HepG2 (cell line): ENCODE measurements at regions not wholly inside any gene's neighbourhood (a gene's known extent, or its start where the extent isn't known, plus 50 kb on each side); places are given as distances from the start of the nearest gene placed in this dataset.

Experiments used
- ATAC-seq: fragments of 200-7000 bp; cut with Tn5 transposase; 3 replicates; pipeline ENCODE4 v1.9.1; 2020; ENCODE audit warnings: mild to moderate bottlenecking, moderate library complexity
- BruUV-seq: library from RNA; stranded (reverse); fragments of 400-500 nt; replicated peaks from 2 replicates; lab custom pipeline; 2021; lab: Mats Ljungman, UMichigan
- CTCF ChIA-PET: fragments of 300-600 bp; formaldehyde crosslinking; extraction: SDS; loops from one replicate; lab custom pipeline; 2021; ENCODE audit warnings: low total read pairs, inconsistent platforms, low intra/inter-chr PET ratio; lab: Yijun Ruan, JAX
- POLR2A ChIA-PET: fragments of 350-600 bp; sonication (Branson Sonifier 250); formaldehyde crosslinking; loops from one replicate; lab custom pipeline; 2020; ENCODE audit warnings: antibody characterized with exemption, inconsistent platforms; lab: Yijun Ruan, JAX
- DNase-seq: peaks from one replicate; pipeline ENCODE4 v3.0.0-alpha.2; 2015; ENCODE audit warnings: low spot score
- FAIRE-seq: peaks from 3 replicates; lab custom pipeline; 2011; peaks lifted over from hg19 to GRCh38; lab: Jason Lieb, UNC
- H2AFZ ChIP-seq: one replicate; pipeline ENCODE4 v1.6.1; 2011; ENCODE audit warnings: low read length, inconsistent platforms
- H3K27ac ChIP-seq: fragments of 300-600 bp; 3 replicates; pipeline ENCODE4 v1.8.0; 2011; ENCODE audit warnings: mixed run types, mild to moderate bottlenecking, mixed read lengths, low read length, inconsistent platforms; ENCODE audit not compliant: insufficient read depth; ENCODE audit errors: extremely low read length
- H3K27me3 ChIP-seq, 2 experiments: fragments of 200-600 bp in 1 of 2; 2 replicates in 1 of 2; 3 replicates in 1 of 2; pipeline versions ENCODE4 v1.6.0 to v1.8.0; 2011; ENCODE audit warnings: low read length in 2 of 2, mild to moderate bottlenecking in 2 of 2, moderate library complexity in 2 of 2, inconsistent platforms in 1 of 2; ENCODE audit not compliant: insufficient read depth in 2 of 2, control insufficient read depth in 1 of 2
- H3K36me3 ChIP-seq, 2 experiments: fragments of 200-600 bp in 1 of 2; replicated peaks in 1 of 2; 2 replicates in 1 of 2; 3 replicates in 1 of 2; pipeline versions ENCODE4 v1.5.1 to v1.8.0; 2011; ENCODE audit warnings: low read length in 2 of 2, inconsistent platforms in 1 of 2; ENCODE audit not compliant: insufficient read depth in 2 of 2, control insufficient read depth in 1 of 2
- H3K4me1 ChIP-seq: 2 replicates; pipeline ENCODE4 v1.5.1; 2012; ENCODE audit warnings: low read length, inconsistent platforms; ENCODE audit not compliant: insufficient read depth
- H3K4me2 ChIP-seq: 2 replicates; pipeline ENCODE4 v1.6.0; 2011; ENCODE audit warnings: low read depth, low read length, inconsistent platforms
- H3K4me3 ChIP-seq, 3 experiments: fragments of 200-600 bp in 1 of 3; sonication (generic), shearing (Covaris generic) in 1 of 3; replicated peaks in 1 of 3; 2 replicates each; pipeline ENCODE4 v1.5.1; 2011 to 2016; ENCODE audit warnings: low read length in 3 of 3, inconsistent platforms in 2 of 3, low read depth in 2 of 3, mild to moderate bottlenecking in 2 of 3, control low read depth in 1 of 3, mixed read lengths in 1 of 3; ENCODE audit not compliant: insufficient read depth in 1 of 3
- H3K79me2 ChIP-seq: one replicate; pipeline ENCODE4 v1.6.1; 2011; ENCODE audit warnings: low read length, inconsistent platforms; ENCODE audit not compliant: insufficient read depth
- H3K9ac ChIP-seq: 2 replicates; pipeline ENCODE4 v1.6.0; 2011; ENCODE audit warnings: mild to moderate bottlenecking, low read depth, low read length, inconsistent platforms; ENCODE audit not compliant: insufficient read depth
- H3K9me3 ChIP-seq: 2 replicates; pipeline ENCODE4 v1.5.1; 2012; ENCODE audit warnings: mild to moderate bottlenecking, low read length
- H4K20me1 ChIP-seq: 2 replicates; pipeline ENCODE4 v1.6.0; 2011; ENCODE audit warnings: inconsistent platforms, mild to moderate bottlenecking, low read length, moderate library complexity; ENCODE audit not compliant: insufficient read depth
- BORCS8-MEF2B ChIP-seq: sonication (generic); formaldehyde crosslinking; IDR thresholded peaks from 2 replicates; pipeline ENCODE4 v1.8.0; 2022; ENCODE audit warnings: mild to moderate bottlenecking, missing genetic modification reagents
- CHD4 ChIP-seq: fragments of 200-600 bp; sonication (generic); IDR thresholded peaks from 2 replicates; pipeline ENCODE4 v1.7.0; 2017; ENCODE audit warnings: mild to moderate bottlenecking, low read length, borderline replicate concordance
- HOXD1 ChIP-seq: sonication (generic); formaldehyde crosslinking; IDR thresholded peaks from 2 replicates; pipeline ENCODE4 v1.5.0; 2020; ENCODE audit warnings: missing genetic modification reagents
- NFATC3 ChIP-seq: sonication (generic); formaldehyde crosslinking; IDR thresholded peaks from 2 replicates; pipeline ENCODE4 v1.5.1; 2020; ENCODE audit warnings: mild to moderate bottlenecking, missing genetic modification reagents
- POLR2G ChIP-seq: fragments of 200-400 bp; formaldehyde crosslinking; IDR thresholded peaks from 2 replicates; pipeline ENCODE4 v1.6.1; 2018; ENCODE audit warnings: mild to moderate bottlenecking, low read depth, low read length, moderate library complexity
- RBM22 ChIP-seq: fragments of 200-400 bp; formaldehyde crosslinking; optimal IDR thresholded peaks from 2 replicates; pipeline ENCODE3; 2017; ENCODE audit warnings: mild to moderate bottlenecking, low read length, moderate library complexity
- SAP130 ChIP-seq: IDR thresholded peaks from 2 replicates; pipeline ENCODE4 v1.6.1; 2016; ENCODE audit warnings: low read depth
- STAT5B ChIP-seq: sonication (generic); formaldehyde crosslinking; IDR thresholded peaks from 2 replicates; pipeline ENCODE4 v1.4.0; 2020; ENCODE audit warnings: missing genetic modification reagents
- XBP1 ChIP-seq: sonication (generic); formaldehyde crosslinking; IDR thresholded peaks from 2 replicates; pipeline ENCODE4 v1.5.0; 2020; ENCODE audit warnings: missing genetic modification reagents
- ZBTB8A ChIP-seq: sonication (generic); formaldehyde crosslinking; IDR thresholded peaks from 2 replicates; pipeline ENCODE4 v1.4.0; 2020; ENCODE audit warnings: mild to moderate bottlenecking, low read depth, missing genetic modification reagents, borderline replicate concordance
- ZFP36L1 ChIP-seq: sonication (generic); formaldehyde crosslinking; IDR thresholded peaks from 2 replicates; pipeline ENCODE4 v1.8.0; 2022; ENCODE audit warnings: mild to moderate bottlenecking, missing genetic modification reagents, moderate library complexity
- ZNF263 ChIP-seq: sonication (generic); formaldehyde crosslinking; IDR thresholded peaks from 2 replicates; pipeline ENCODE4 v1.4.0; 2020; ENCODE audit warnings: missing genetic modification reagents
- ZNF570 ChIP-seq: sonication (generic); formaldehyde crosslinking; IDR thresholded peaks from 2 replicates; pipeline ENCODE4 v1.4.0; 2020; ENCODE audit warnings: mild to moderate bottlenecking, missing genetic modification reagents, borderline replicate concordance
- ZNF615 ChIP-seq: sonication (generic); formaldehyde crosslinking; IDR thresholded peaks from 2 replicates; pipeline ENCODE4 v1.5.0; 2020; ENCODE audit warnings: mild to moderate bottlenecking, missing genetic modification reagents, borderline replicate concordance
- WGBS: methylation state at CpG from one replicate; pipeline ENCODE4 v1.1.6; 2017; ENCODE audit warnings: low lambda C conversion rate; 5-methylcytosine and 5-hydroxymethylcytosine counted together
- in situ Hi-C: cut with HindIII; loops from 2 replicates; pipeline ENCODE4 v1.10.0; 2017; ENCODE audit warnings: low pct_unique_long_range_greater_than_20kb; ENCODE audit not compliant: extremely low pct_ligation_motif_present
- intact Hi-C: fragments of 100-400 bp; cut with micrococcal nuclease; formaldehyde crosslinking; loops from one replicate; pipeline ENCODE4 v1.10.0; 2022; ENCODE audit not compliant: unreplicated experiment
- TF ChIP-seq, protein P1 (sequence below): sonication (generic); formaldehyde crosslinking; IDR thresholded peaks from 2 replicates; pipeline ENCODE4 v1.8.0; 2022; ENCODE audit warnings: missing genetic modification reagents, low read depth, mild to moderate bottlenecking, borderline replicate concordance
- TF ChIP-seq, protein P2 (sequence below): sonication (generic); formaldehyde crosslinking; IDR thresholded peaks from 2 replicates; pipeline ENCODE4 v1.4.0; 2020; ENCODE audit warnings: missing genetic modification reagents
- TF ChIP-seq, protein P3 (sequence below): sonication (generic); formaldehyde crosslinking; IDR thresholded peaks from 2 replicates; pipeline ENCODE4 v1.4.0; 2020; ENCODE audit warnings: missing genetic modification reagents
- TF ChIP-seq, protein P4 (sequence below): sonication (generic); formaldehyde crosslinking; IDR thresholded peaks from 2 replicates; pipeline ENCODE4 v1.5.0; 2020; ENCODE audit warnings: mild to moderate bottlenecking, missing genetic modification reagents

DNA sequence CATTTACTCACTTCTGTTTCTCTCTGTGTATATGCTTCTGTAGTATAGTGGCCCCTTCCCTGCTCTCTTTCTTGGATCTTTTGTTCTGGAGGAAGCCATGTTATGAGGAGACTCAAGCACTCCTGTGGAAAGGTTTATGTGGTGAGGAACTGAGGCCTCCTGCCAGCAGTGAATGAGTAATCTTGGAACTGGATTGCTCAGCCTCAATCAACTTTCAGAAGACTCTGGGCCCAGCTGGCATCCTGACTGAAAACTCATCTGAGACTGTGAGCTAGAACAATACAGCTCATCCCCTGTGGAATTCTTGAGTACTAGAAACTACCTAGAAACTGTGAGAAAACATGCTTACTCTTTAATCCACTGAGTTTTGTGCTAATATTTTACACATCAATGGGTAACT lies 133.1 kb upstream of the ZKSCAN2 start (continued):
- no peak for TF ChIP-seq ZBTB8A (CRISPR knock-in tag)
- TF ChIP-seq, protein P1, sequence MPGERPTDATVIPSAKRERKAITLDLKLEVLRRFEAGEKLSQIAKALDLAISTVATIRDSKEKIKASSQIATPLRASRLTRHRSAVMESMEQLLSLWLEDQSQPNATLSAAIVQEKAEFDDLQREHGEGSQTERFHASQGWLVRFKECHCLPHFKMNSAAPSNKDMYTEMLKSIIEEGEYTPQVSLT (CRISPR knock-in tag) = no peak
- TF ChIP-seq, protein P2, sequence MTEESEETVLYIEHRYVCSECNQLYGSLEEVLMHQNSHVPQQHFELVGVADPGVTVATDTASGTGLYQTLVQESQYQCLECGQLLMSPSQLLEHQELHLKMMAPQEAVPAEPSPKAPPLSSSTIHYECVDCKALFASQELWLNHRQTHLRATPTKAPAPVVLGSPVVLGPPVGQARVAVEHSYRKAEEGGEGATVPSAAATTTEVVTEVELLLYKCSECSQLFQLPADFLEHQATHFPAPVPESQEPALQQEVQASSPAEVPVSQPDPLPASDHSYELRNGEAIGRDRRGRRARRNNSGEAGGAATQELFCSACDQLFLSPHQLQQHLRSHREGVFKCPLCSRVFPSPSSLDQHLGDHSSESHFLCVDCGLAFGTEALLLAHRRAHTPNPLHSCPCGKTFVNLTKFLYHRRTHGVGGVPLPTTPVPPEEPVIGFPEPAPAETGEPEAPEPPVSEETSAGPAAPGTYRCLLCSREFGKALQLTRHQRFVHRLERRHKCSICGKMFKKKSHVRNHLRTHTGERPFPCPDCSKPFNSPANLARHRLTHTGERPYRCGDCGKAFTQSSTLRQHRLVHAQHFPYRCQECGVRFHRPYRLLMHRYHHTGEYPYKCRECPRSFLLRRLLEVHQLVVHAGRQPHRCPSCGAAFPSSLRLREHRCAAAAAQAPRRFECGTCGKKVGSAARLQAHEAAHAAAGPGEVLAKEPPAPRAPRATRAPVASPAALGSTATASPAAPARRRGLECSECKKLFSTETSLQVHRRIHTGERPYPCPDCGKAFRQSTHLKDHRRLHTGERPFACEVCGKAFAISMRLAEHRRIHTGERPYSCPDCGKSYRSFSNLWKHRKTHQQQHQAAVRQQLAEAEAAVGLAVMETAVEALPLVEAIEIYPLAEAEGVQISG (CRISPR knock-in tag) = no peak

DNA sequence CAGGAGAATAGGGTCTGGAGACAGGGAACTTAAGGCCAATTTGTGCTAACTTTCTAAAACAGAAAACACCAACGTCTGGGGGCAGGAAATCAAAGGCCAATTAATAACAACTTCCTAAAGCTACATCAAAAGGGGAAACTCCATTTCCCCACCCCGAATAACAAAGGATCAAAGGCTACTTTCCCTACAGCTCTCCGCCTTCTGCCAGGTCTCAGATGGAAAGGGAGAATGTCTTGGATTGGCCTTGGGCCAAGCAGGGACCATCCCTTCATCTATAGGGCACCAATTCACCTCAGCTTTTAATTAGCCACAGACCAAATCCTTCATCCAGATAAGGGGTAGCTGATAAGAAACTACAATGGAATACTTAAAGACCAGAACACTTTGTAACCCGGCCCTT lies 116.9 kb upstream of the ZKSCAN2 start:
- WGBS = 1% methylated on average over 4 of the region's 4 CpGs
- Histone ChIP-seq H3K27me3 (peaks cover 0 to 4% of the 10 kb centered on the region in 2 experiments; a peak in 1 of 5 replicates), H3K9ac (no peak overlapping the region), H3K79me2 (no peaks in the 10 kb centered on the region), H3K27ac (no peak overlapping the region), H3K4me1 (no peaks in the 10 kb centered on the region), H3K4me2 (no peak overlapping the region), H4K20me1 (no peaks in the 10 kb centered on the region), H3K36me3 (no peaks in the 10 kb centered on the region), H3K9me3 (no peaks in the 10 kb centered on the region), H2AFZ (no peak overlapping the region), H3K4me3 (no peak overlapping the region)
- no TSS peak for BruUV-seq
- POLR2A ChIA-PET = no interaction called here
- FAIRE-seq = no peak
- no peak for DNase-seq
- ATAC-seq = no peak
- CTCF ChIA-PET = no interaction called here
- no peak for TF ChIP-seq NFATC3 (CRISPR knock-in tag)
- TF ChIP-seq, protein P3, sequence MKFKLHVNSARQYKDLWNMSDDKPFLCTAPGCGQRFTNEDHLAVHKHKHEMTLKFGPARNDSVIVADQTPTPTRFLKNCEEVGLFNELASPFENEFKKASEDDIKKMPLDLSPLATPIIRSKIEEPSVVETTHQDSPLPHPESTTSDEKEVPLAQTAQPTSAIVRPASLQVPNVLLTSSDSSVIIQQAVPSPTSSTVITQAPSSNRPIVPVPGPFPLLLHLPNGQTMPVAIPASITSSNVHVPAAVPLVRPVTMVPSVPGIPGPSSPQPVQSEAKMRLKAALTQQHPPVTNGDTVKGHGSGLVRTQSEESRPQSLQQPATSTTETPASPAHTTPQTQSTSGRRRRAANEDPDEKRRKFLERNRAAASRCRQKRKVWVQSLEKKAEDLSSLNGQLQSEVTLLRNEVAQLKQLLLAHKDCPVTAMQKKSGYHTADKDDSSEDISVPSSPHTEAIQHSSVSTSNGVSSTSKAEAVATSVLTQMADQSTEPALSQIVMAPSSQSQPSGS (CRISPR knock-in tag) = no peak
- TF ChIP-seq ZNF570 (CRISPR knock-in tag) = no peak
- no peak for TF ChIP-seq CHD4
- no peak for TF ChIP-seq BORCS8-MEF2B
- TF ChIP-seq, protein P4, sequence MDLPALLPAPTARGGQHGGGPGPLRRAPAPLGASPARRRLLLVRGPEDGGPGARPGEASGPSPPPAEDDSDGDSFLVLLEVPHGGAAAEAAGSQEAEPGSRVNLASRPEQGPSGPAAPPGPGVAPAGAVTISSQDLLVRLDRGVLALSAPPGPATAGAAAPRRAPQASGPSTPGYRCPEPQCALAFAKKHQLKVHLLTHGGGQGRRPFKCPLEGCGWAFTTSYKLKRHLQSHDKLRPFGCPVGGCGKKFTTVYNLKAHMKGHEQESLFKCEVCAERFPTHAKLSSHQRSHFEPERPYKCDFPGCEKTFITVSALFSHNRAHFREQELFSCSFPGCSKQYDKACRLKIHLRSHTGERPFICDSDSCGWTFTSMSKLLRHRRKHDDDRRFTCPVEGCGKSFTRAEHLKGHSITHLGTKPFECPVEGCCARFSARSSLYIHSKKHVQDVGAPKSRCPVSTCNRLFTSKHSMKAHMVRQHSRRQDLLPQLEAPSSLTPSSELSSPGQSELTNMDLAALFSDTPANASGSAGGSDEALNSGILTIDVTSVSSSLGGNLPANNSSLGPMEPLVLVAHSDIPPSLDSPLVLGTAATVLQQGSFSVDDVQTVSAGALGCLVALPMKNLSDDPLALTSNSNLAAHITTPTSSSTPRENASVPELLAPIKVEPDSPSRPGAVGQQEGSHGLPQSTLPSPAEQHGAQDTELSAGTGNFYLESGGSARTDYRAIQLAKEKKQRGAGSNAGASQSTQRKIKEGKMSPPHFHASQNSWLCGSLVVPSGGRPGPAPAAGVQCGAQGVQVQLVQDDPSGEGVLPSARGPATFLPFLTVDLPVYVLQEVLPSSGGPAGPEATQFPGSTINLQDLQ = no peak
- no peak for TF ChIP-seq SAP130 (CRISPR knock-in tag)
- no peak for TF ChIP-seq ZFP36L1
- TF ChIP-seq ZNF615 (CRISPR knock-in tag) = no peak
- no peak for TF ChIP-seq RBM22
- TF ChIP-seq STAT5B (CRISPR knock-in tag) = no peak
- no peak for TF ChIP-seq HOXD1 (CRISPR knock-in tag)
- TF ChIP-seq XBP1 = no peak
- TF ChIP-seq ZNF263 (CRISPR knock-in tag) = no peak
- no peak for TF ChIP-seq POLR2G
- intact Hi-C loops = no loop called here
- in situ Hi-C loops = no loop called here
